Inferior parietal cortex (tissue), 1 donor: ENCODE measurements at regions not wholly inside any gene's neighbourhood (a gene's known extent, or its start where the extent isn't known, plus 50 kb on each side); places are given as distances from the start of the nearest gene placed in this dataset.
"Not testable (repeated sequence)": the region's sequence is repeated elsewhere in the genome, so short reads cannot be mapped to it uniquely, and the experiment has no call there.

ENCODE experiments used
- DNase-seq: peaks from one replicate; pipeline ENCODE4 v3.0.0-alpha.2; 2016; ENCODE audit errors: extremely low spot score

GRCh38 chr4:103307453-103308247 lies 109.5 kb upstream of the CENPE start:
- DNase-seq: no peak

GRCh38 chr4:103306870-103307375 lies 108.8 kb upstream of the CENPE start:
- peak; percentile 59 for DNase-seq

- no peak for DNase-seq
These were observed 107.2 kb upstream of the CENPE start for GRCh38 chr4:103305355-103305754.

GRCh38 chr4:103303011-103303410 lies 104.9 kb upstream of the CENPE start:
- DNase-seq: no peak

GRCh38 chr4:103292959-103293358 lies 94.8 kb upstream of the CENPE start:
- no peak for DNase-seq

GRCh38 chr4:103292373-103292772 lies 94.2 kb upstream of the CENPE start:
- no peak for DNase-seq

GRCh38 chr4:103289186-103289585 lies 91.0 kb upstream of the CENPE start:
- DNase-seq: no peak

- DNase-seq: no peak
These were observed 74.0 kb upstream of the CENPE start for GRCh38 chr4:103272174-103272573.

GRCh38 chr4:103268746-103269145 lies 70.6 kb upstream of the CENPE start:
- DNase-seq: no peak

- DNase-seq: no peak
These were observed 66.8 kb upstream of the CENPE start for GRCh38 chr4:103264905-103265304.

GRCh38 chr4:103256068-103256467 lies 57.9 kb upstream of the CENPE start:
- not testable (repeated sequence) for DNase-seq
